Stimulated activated naive CD8-positive, alpha-beta T cell treated with anti-CD3 and anti-CD28 coated beads, Interleukin-15, amount 100 ng/mL, for 72 hours (primary cell): ENCODE measurements at regions not wholly inside any gene's neighbourhood (a gene's known extent, or its start where the extent isn't known, plus 50 kb on each side); places are given as distances from the start of the nearest gene placed in this dataset.

Experiments used
- ATAC-seq: fragments of 150-1000 bp; cut with Tn5 transposase; 2 replicates; pipeline ENCODE4 v1.10.0; 2021; ENCODE audit warnings: mild to moderate bottlenecking, moderate library complexity
- DNase-seq, 2 donors: peaks; one replicate each; pipeline ENCODE4 v3.0.0; 2021 to 2022
- H3K27ac Mint-ChIP-seq, 2 donors: one replicate each; pipeline ENCODE4 v1.8.0; 2022; ENCODE audit warnings: mild to moderate bottlenecking in 2 of 2, mixed read lengths in 2 of 2, moderate library complexity in 2 of 2
- H3K27me3 Mint-ChIP-seq: one replicate; pipeline ENCODE4 v1.8.0; 2022; ENCODE audit warnings: mixed read lengths
- H3K4me1 Mint-ChIP-seq: one replicate; pipeline ENCODE4 v1.8.0; 2022; ENCODE audit warnings: mild to moderate bottlenecking, mixed read lengths
- H3K4me3 Mint-ChIP-seq, 2 donors: one replicate each; pipeline ENCODE4 v1.8.0; 2022; ENCODE audit warnings: mild to moderate bottlenecking in 2 of 2, mixed read lengths in 2 of 2, moderate library complexity in 1 of 2
- H3K9me3 Mint-ChIP-seq, 2 donors: one replicate each; pipeline ENCODE4 v1.8.0; 2022; ENCODE audit warnings: mixed read lengths in 2 of 2

DNA sequence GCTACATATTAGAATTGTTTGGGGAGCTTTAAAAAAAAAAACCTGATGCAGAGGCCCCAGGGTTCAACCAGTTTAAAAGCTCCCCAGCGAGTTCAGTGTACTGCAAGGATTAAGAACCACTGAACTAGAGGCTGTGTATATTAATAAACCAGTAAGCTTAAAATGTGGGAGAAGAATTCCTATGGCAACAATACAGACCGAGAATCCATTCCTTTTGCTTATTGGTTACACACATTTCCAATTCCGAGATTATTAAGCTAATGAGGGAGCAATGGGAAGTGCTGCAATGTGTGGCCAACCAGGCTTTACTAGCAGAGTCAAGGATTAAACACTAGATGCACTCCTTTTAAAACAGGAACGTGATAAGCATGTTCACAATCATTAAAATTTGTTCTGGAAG lies 204.4 kb downstream of the TDRD15 start:
- no peak overlapping the region for H3K27ac Mint-ChIP-seq
- no peaks in the 10 kb centered on the region for H3K27me3 Mint-ChIP-seq
- ATAC-seq (no peak), DNase-seq (no peak)
- H3K4me3 Mint-ChIP-seq = no peak overlapping the region
- H3K4me1 Mint-ChIP-seq = no peaks in the 10 kb centered on the region
- peaks cover 7% of the 10 kb centered on the region in 2 donors for H3K9me3 Mint-ChIP-seq

DNA sequence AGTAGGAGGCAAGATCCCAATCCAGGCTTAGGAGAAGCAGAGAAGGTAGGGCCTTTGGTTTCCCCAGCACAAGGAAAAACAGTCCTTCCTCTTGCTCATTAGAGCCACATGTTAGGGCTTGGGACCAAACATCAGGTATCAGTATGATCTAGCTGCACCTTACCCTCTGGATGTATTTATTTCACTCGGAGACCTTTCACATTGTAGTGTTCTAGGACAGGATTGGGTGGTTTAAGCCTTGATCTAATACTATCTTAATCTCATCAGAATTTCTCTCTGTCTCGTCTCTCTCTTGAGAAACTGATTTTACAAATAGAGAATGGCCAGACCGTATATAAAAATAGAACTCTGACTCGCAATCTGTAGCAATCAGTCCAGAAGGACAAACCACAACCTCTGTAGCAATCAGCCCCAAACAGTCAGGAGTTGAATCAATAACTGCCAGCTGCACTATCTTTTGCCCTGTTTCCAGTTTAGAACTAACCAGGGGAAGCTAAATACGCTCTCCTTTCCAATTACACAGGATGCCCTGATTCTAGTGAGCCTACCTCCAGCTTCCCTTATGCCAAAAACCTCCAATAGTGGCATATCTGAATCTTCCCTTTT lies 207.1 kb downstream of the TDRD15 start:
- H3K9me3 Mint-ChIP-seq = peaks cover 0 to 2% of the 10 kb centered on the region in 2 donors
- ATAC-seq (no peak), DNase-seq (no peak)
- no peak overlapping the region for H3K4me3 Mint-ChIP-seq
- no peaks in the 10 kb centered on the region for H3K4me1 Mint-ChIP-seq
- H3K27me3 Mint-ChIP-seq = no peaks in the 10 kb centered on the region
- no peak overlapping the region for H3K27ac Mint-ChIP-seq

- Mint-ChIP-seq H3K27ac (no peak overlapping the region), H3K4me3 (no peak overlapping the region), H3K4me1 (no peaks in the 10 kb centered on the region), H3K27me3 (no peaks in the 10 kb centered on the region), H3K9me3 (peaks cover 0 to 5% of the 10 kb centered on the region in 2 donors)
- DNase-seq = no peak
- ATAC-seq = no peak
Measured at GRCh38 chr2:21331625-21332370, 208.0 kb downstream of the TDRD15 start.

GRCh38 chr2:21332993-21333625 lies 209.3 kb downstream of the TDRD15 start:
- DNase-seq = no peak
- Mint-ChIP-seq H3K27me3 (no peaks in the 10 kb centered on the region), H3K4me1 (no peaks in the 10 kb centered on the region), H3K9me3 (peaks cover 3 to 5% of the 10 kb centered on the region in 2 donors), H3K27ac (no peak overlapping the region), H3K4me3 (no peak overlapping the region)
- ATAC-seq = no peak

DNA sequence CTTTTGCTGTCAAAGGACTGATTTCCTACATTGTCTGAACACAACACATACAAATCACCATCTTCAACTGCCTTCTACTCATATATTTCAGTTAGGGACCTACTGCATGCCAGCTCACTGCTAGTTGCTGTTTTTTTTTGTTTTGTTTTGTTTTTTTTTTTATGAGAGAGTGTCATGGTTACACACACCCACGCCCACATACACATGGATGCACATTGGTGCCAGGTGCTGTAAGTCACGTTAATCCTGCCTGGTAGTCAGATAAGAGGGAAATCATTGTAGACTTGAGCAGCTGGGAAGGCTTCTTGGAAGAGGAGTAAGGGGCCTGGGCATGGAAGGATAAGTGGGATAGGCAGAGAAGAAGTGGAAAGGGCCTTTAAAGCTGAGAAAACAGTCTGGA lies 209.9 kb downstream of the TDRD15 start:
- H3K27me3 Mint-ChIP-seq = no peaks in the 10 kb centered on the region
- no peak overlapping the region for H3K27ac Mint-ChIP-seq
- DNase-seq = no peak
- peaks cover 5 to 7% of the 10 kb centered on the region in 2 donors for H3K9me3 Mint-ChIP-seq
- no peak for ATAC-seq
- H3K4me1 Mint-ChIP-seq = no peaks in the 10 kb centered on the region
- no peak overlapping the region for H3K4me3 Mint-ChIP-seq

GRCh38 chr2:21346984-21347383 lies 223.2 kb downstream of the TDRD15 start:
- no peak for ATAC-seq
- Mint-ChIP-seq H3K27ac (no peak overlapping the region), H3K4me1 (no peaks in the 10 kb centered on the region), H3K9me3 (peaks cover 0 to 8% of the 10 kb centered on the region in 2 donors), H3K27me3 (no peaks in the 10 kb centered on the region), H3K4me3 (no peak overlapping the region)
- no peak for DNase-seq

- Mint-ChIP-seq H3K4me3 (no peak overlapping the region), H3K27ac (no peak overlapping the region), H3K4me1 (no peaks in the 10 kb centered on the region), H3K9me3 (peaks cover 6 to 21% of the 10 kb centered on the region in 2 donors), H3K27me3 (no peaks in the 10 kb centered on the region)
- ATAC-seq (no peak), DNase-seq (no peak)
Measured at GRCh38 chr2:21353879-21354679, 230.3 kb downstream of the TDRD15 start.

DNA sequence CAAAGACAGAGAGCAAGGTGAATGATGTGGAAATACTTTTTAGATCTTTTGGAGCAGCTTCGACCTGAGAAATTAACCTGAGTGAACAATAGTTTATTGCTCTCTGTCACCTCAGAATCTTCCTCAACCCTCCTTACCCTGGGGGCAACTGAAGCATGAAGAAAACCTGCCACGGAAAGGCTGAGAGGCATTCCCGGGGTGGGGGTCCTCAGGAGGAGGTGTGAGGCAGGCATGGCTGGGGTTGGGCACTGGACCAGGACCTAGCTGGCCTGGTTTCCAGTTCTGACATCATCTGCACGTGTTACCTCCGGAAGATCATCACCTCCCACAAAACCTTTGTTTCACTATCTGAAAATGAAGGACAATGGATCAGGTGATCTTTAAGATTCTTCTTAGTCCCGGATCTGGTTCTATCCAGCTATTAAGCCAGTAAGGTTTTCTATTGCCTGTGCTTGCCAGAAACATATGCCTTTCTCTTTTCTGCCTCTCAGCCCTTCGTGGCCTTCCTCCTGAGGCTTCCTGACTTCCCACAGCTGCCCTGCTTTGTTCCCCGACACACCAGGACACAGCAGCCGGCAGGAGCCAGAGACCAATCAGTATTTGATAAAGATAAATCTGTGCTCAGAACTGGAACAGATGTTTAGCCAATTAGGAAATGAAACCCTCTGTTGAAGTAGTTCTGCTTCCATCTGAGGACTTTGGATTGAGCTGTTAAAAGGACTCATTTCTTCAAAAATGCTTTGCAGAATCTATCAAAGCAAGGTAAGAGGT lies 232.5 kb downstream of the TDRD15 start:
- DNase-seq (no peak), ATAC-seq (no peak)
- peaks cover 6 to 21% of the 10 kb centered on the region in 2 donors for H3K9me3 Mint-ChIP-seq
- no peak overlapping the region for H3K27ac Mint-ChIP-seq
- H3K27me3 Mint-ChIP-seq = no peaks in the 10 kb centered on the region
- no peaks in the 10 kb centered on the region for H3K4me1 Mint-ChIP-seq
- no peak overlapping the region for H3K4me3 Mint-ChIP-seq

GRCh38 chr2:21356857-21357255 lies 233.1 kb downstream of the TDRD15 start:
- no peak for DNase-seq
- peaks cover 6 to 21% of the 10 kb centered on the region in 2 donors for H3K9me3 Mint-ChIP-seq
- no peaks in the 10 kb centered on the region for H3K27me3 Mint-ChIP-seq
- H3K27ac Mint-ChIP-seq = no peak overlapping the region
- ATAC-seq = no peak
- H3K4me3 Mint-ChIP-seq = no peak overlapping the region
- H3K4me1 Mint-ChIP-seq = no peaks in the 10 kb centered on the region

GRCh38 chr2:21358976-21359375 lies 235.2 kb downstream of the TDRD15 start:
- H3K27ac Mint-ChIP-seq = no peak overlapping the region
- H3K27me3 Mint-ChIP-seq = no peaks in the 10 kb centered on the region
- ATAC-seq = no peak

DNA sequence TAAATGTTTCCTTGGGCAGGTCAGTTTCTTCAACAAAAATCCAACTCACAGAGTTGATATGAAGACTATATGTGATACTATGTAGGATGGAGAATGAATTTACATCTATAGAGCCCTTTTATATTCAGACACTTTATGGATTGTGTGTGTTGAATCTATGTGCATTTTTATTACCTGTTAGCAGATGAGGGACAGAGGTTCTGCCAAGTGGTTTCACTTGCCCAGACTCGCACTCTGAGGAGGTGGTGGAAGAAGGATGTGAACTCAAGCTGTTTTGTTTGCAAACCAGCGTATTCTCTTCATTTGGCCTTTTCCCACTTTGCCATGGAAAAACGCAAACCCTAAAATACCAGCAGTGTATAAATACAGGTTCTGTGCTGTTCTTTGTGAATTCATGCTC lies 237.6 kb downstream of the TDRD15 start:
- no peaks in the 10 kb centered on the region for H3K27me3 Mint-ChIP-seq
- no peak overlapping the region for H3K27ac Mint-ChIP-seq
- H3K4me3 Mint-ChIP-seq = no peak overlapping the region
- H3K4me1 Mint-ChIP-seq = no peaks in the 10 kb centered on the region
- ATAC-seq = no peak
- DNase-seq = no peak
- no peaks in the 10 kb centered on the region for H3K9me3 Mint-ChIP-seq

More at GRCh38 chr2:21358976-21359375, 235.2 kb downstream of the TDRD15 start:
- Mint-ChIP-seq H3K9me3 (peaks cover 0 to 8% of the 10 kb centered on the region in 2 donors), H3K4me3 (no peak overlapping the region), H3K4me1 (no peaks in the 10 kb centered on the region)
- DNase-seq = no peak

DNA sequence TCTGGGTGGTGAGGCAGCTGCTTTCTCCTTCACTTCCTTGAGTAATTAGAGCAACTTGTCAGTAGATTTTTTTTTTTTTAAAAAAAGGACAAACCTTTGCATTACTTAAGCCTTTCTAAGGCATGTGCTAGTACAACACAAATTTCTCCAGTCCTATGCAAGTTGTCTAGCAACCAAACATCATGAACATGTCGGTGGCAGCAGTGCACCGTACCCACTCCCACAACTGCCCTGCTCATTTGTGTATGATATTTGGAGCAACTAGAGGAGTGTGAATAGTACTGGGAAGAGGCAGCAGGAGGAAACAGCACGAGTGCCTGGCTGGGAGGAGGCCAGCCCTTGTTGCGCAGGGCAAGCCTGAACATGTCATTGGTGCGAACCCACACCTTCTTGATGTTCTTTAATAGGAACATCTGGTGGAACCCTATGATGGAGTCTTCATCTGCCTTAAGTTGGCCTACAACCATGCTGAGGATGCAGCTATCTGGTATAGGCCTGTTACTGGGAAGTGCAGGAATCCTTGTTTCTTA lies 238.3 kb downstream of the TDRD15 start:
- Mint-ChIP-seq H3K9me3 (no peaks in the 10 kb centered on the region), H3K27ac (no peak overlapping the region), H3K27me3 (no peaks in the 10 kb centered on the region), H3K4me3 (no peak overlapping the region), H3K4me1 (no peaks in the 10 kb centered on the region)
- ATAC-seq (no peak), DNase-seq (no peak)

- no peak for ATAC-seq
- Mint-ChIP-seq H3K9me3 (no peaks in the 10 kb centered on the region), H3K27me3 (no peaks in the 10 kb centered on the region), H3K4me1 (no peaks in the 10 kb centered on the region), H3K4me3 (no peak overlapping the region), H3K27ac (no peak overlapping the region)
- no peak for DNase-seq
Measured at GRCh38 chr2:21363364-21363763, 239.6 kb downstream of the TDRD15 start.

DNA sequence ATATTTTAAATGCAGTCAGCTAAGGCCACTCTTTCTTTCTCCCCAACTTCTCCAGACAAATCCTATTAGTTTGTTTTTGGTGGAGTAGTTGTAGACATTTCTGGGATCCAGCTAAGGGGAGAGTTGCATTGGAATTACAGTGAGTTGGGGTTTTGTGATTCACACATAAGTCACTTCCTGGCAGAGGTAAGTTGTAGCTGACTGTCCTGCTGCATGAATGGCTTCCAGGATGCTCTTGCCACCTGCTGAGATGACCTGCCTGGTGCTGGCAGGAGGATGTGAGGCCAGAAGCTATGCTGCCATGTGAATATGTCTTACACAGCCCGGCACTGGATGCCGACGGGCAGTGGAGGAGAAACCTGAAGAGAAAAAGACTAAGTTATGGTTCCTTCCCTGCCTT lies 243.7 kb downstream of the TDRD15 start:
- Mint-ChIP-seq H3K9me3 (no peaks in the 10 kb centered on the region), H3K4me3 (no peak overlapping the region), H3K4me1 (no peaks in the 10 kb centered on the region), H3K27ac (no peak overlapping the region), H3K27me3 (no peaks in the 10 kb centered on the region)
- DNase-seq = no peak
- no peak for ATAC-seq

- Mint-ChIP-seq H3K4me3 (no peak overlapping the region), H3K27me3 (no peaks in the 10 kb centered on the region), H3K4me1 (no peaks in the 10 kb centered on the region), H3K27ac (no peak overlapping the region), H3K9me3 (no peaks in the 10 kb centered on the region)
- DNase-seq (no peak), ATAC-seq (no peak)
Measured at GRCh38 chr2:21369787-21370186, 246.0 kb downstream of the TDRD15 start.
